Suprapubic skin (tissue), 4 donors: ENCODE measurements at regions not wholly inside any gene's neighbourhood (a gene's known extent, or its start where the extent isn't known, plus 50 kb on each side); places are given as distances from the start of the nearest gene placed in this dataset.

Experiments
- DNase-seq, 2 donors: peaks; one replicate each; pipeline ENCODE4 v3.0.0-alpha.2; 2019; ENCODE audit warnings: low spot score in 2 of 2
- H3K27ac ChIP-seq: fragments of 200-600 bp; sonication (generic); one replicate; pipeline ENCODE4 v1.5.1; 2019
- H3K27me3 ChIP-seq: fragments of 200-600 bp; sonication (generic); one replicate; pipeline ENCODE4 v1.5.1; 2019
- H3K36me3 ChIP-seq: fragments of 200-600 bp; sonication (generic); one replicate; pipeline ENCODE4 v1.5.1; 2019
- H3K4me1 ChIP-seq: fragments of 200-600 bp; sonication (generic); one replicate; pipeline ENCODE4 v1.5.1; 2019
- H3K4me3 ChIP-seq: fragments of 200-600 bp; sonication (generic); one replicate; pipeline ENCODE4 v1.5.1; 2019; ENCODE audit warnings: mild to moderate bottlenecking
- H3K9me3 ChIP-seq: fragments of 200-600 bp; sonication (generic); one replicate; pipeline ENCODE4 v1.5.1; 2019
- CTCF ChIP-seq, 2 donors: fragments of 200-600 bp in 1 of 2; fragments of 450-650 bp in 1 of 2; sonication (generic) in 1 of 2; IDR thresholded peaks; one replicate each; pipeline ENCODE4 v1.5.1; 2016 to 2019; ENCODE audit warnings: antibody characterized with exemption in 2 of 2, mild to moderate bottlenecking in 1 of 2, moderate library complexity in 1 of 2
- EP300 ChIP-seq: sonication (generic); formaldehyde crosslinking; IDR thresholded peaks from one replicate; pipeline ENCODE4 v1.6.1; 2017; ENCODE audit warnings: antibody characterized with exemption
- POLR2A ChIP-seq, 2 donors: fragments of 450-650 bp; IDR thresholded peaks; one replicate each; pipeline ENCODE4 v1.6.1; 2017; ENCODE audit warnings: antibody characterized with exemption in 2 of 2, mild to moderate bottlenecking in 2 of 2, moderate library complexity in 2 of 2
- POLR2AphosphoS5 ChIP-seq, 3 donors: sonication (generic); formaldehyde crosslinking; IDR thresholded peaks; one replicate each; pipeline ENCODE4 v1.6.1; 2017; ENCODE audit warnings: antibody characterized with exemption in 3 of 3
- WGBS: methylation state at CpG from one replicate; pipeline ENCODE4 v1.1.5; 2018; 5-methylcytosine and 5-hydroxymethylcytosine counted together

GRCh38 chr3:162317046-162317445 is 820.4 kb downstream of the OTOL1 start:
- no peak for DNase-seq
- H3K27ac ChIP-seq = no peak overlapping the region
- H3K4me3 ChIP-seq = no peak overlapping the region
- peaks cover 4% of the 10 kb centered on the region for H3K9me3 ChIP-seq
- H3K4me1 ChIP-seq = no peaks in the 10 kb centered on the region
- TF ChIP-seq CTCF (IDR thresholded peaks at IDR 0.05) = no peak
- no peak for TF ChIP-seq POLR2AphosphoS5 (IDR thresholded peaks at IDR 0.05)
- no peak for TF ChIP-seq POLR2A (IDR thresholded peaks at IDR 0.05)
- TF ChIP-seq EP300 = no peak
- WGBS = 96% methylated on average over 2 of the region's 2 CpGs
- no peaks in the 10 kb centered on the region for H3K27me3 ChIP-seq
- H3K36me3 ChIP-seq = no peaks in the 10 kb centered on the region

- H3K27ac ChIP-seq = no peak overlapping the region
- no peaks in the 10 kb centered on the region for H3K27me3 ChIP-seq
- H3K4me1 ChIP-seq = no peaks in the 10 kb centered on the region
- no peaks in the 10 kb centered on the region for H3K36me3 ChIP-seq
- no peak overlapping the region for H3K4me3 ChIP-seq
- TF ChIP-seq EP300 (no peak), CTCF (IDR thresholded peaks at IDR 0.05) (no peak), POLR2AphosphoS5 (IDR thresholded peaks at IDR 0.05) (no peak), POLR2A (IDR thresholded peaks at IDR 0.05) (no peak)
- DNase-seq = no peak
- H3K9me3 ChIP-seq = peaks cover 4% of the 10 kb centered on the region
- WGBS = 85% methylated on average over 1 of the region's 1 CpG
These were observed 832.0 kb downstream of the OTOL1 start for GRCh38 chr3:162328649-162329048.

- no peak overlapping the region for H3K4me3 ChIP-seq
- H3K4me1 ChIP-seq = no peaks in the 10 kb centered on the region
- H3K27me3 ChIP-seq = no peaks in the 10 kb centered on the region
- no peak overlapping the region for H3K27ac ChIP-seq
- no peaks in the 10 kb centered on the region for H3K36me3 ChIP-seq
- no peak for DNase-seq
- TF ChIP-seq POLR2AphosphoS5 (IDR thresholded peaks at IDR 0.05) = no peak
- TF ChIP-seq CTCF (IDR thresholded peaks at IDR 0.05) = no peak
- no peak for TF ChIP-seq EP300
- no peak for TF ChIP-seq POLR2A (IDR thresholded peaks at IDR 0.05)
- H3K9me3 ChIP-seq = peaks cover 8% of the 10 kb centered on the region
- 91% methylated on average over 1 of the region's 1 CpG for WGBS
These were observed 832.9 kb downstream of the OTOL1 start for GRCh38 chr3:162329514-162329913.

- H3K4me3 ChIP-seq = no peak overlapping the region
- H3K9me3 ChIP-seq = peaks cover 12% of the 10 kb centered on the region
- no peaks in the 10 kb centered on the region for H3K4me1 ChIP-seq
- no peaks in the 10 kb centered on the region for H3K36me3 ChIP-seq
- no peak overlapping the region for H3K27ac ChIP-seq
- WGBS = 90% methylated on average over 3 of the region's 3 CpGs
- TF ChIP-seq POLR2A (IDR thresholded peaks at IDR 0.05) (no peak), CTCF (IDR thresholded peaks at IDR 0.05) (no peak), POLR2AphosphoS5 (IDR thresholded peaks at IDR 0.05) (no peak), EP300 (no peak)
- DNase-seq = no peak
- no peaks in the 10 kb centered on the region for H3K27me3 ChIP-seq
These were observed 835.7 kb downstream of the OTOL1 start for GRCh38 chr3:162332344-162332743.

- Histone ChIP-seq H3K27ac (no peak overlapping the region), H3K9me3 (peaks cover 12% of the 10 kb centered on the region), H3K4me3 (no peak overlapping the region), H3K27me3 (no peaks in the 10 kb centered on the region), H3K36me3 (no peaks in the 10 kb centered on the region), H3K4me1 (no peaks in the 10 kb centered on the region)
- no peak for DNase-seq
- TF ChIP-seq EP300 (no peak), POLR2A (IDR thresholded peaks at IDR 0.05) (no peak)
- WGBS = 83% methylated on average over 3 of the region's 3 CpGs
These were observed 837.9 kb downstream of the OTOL1 start for GRCh38 chr3:162334537-162334936.

- H3K4me3 ChIP-seq = no peak overlapping the region
These were observed 841.0 kb downstream of the OTOL1 start for GRCh38 chr3:162337630-162338029.

More at GRCh38 chr3:162337630-162338029, 841.0 kb downstream of the OTOL1 start:
- H3K4me1 ChIP-seq = no peaks in the 10 kb centered on the region
- H3K27ac ChIP-seq = no peak overlapping the region
- no peaks in the 10 kb centered on the region for H3K27me3 ChIP-seq
- H3K9me3 ChIP-seq = peaks cover 20% of the 10 kb centered on the region
- no peak for TF ChIP-seq POLR2AphosphoS5 (IDR thresholded peaks at IDR 0.05)
- TF ChIP-seq EP300 = no peak
- TF ChIP-seq CTCF (IDR thresholded peaks at IDR 0.05) = no peak
- no peak for TF ChIP-seq POLR2A (IDR thresholded peaks at IDR 0.05)
- DNase-seq = no peak
- 76% methylated on average over 1 of the region's 1 CpG for WGBS
- H3K36me3 ChIP-seq = no peaks in the 10 kb centered on the region
